Mesothelial cell of epicardium (in vitro differentiated cells): ENCODE measurements at regions not wholly inside any gene's neighbourhood (a gene's known extent, or its start where the extent isn't known, plus 50 kb on each side); places are given as distances from the start of the nearest gene placed in this dataset.

ENCODE experiments used
- DNase-seq, 2 experiments: peaks; one replicate each; pipeline ENCODE4 v3.0.0; 2021; ENCODE audit warnings: low spot score in 2 of 2; ENCODE audit not compliant: unreplicated experiment in 2 of 2
- H3K27ac Mint-ChIP-seq: 2 replicates; pipeline ENCODE4 v1.8.0; 2021; ENCODE audit warnings: mixed read lengths
- H3K27me3 Mint-ChIP-seq: 2 replicates; pipeline ENCODE4 v1.8.0; 2021; ENCODE audit warnings: low read depth, mixed read lengths
- H3K36me3 Mint-ChIP-seq: 2 replicates; pipeline ENCODE4 v1.8.0; 2021; ENCODE audit warnings: mixed read lengths
- H3K4me1 Mint-ChIP-seq: 2 replicates; pipeline ENCODE4 v1.8.0; 2021; ENCODE audit warnings: mixed read lengths
- H3K4me3 Mint-ChIP-seq: 2 replicates; pipeline ENCODE4 v1.8.0; 2021; ENCODE audit warnings: mild to moderate bottlenecking, moderate library complexity, mixed read lengths
- H3K9me3 Mint-ChIP-seq: 2 replicates; pipeline ENCODE4 v1.8.0; 2021; ENCODE audit warnings: mixed read lengths
- TF ChIP-seq, protein P1 (sequence below): fragments of 200-600 bp; sonication (generic); IDR thresholded peaks from one replicate; pipeline ENCODE4 v1.5.0; 2021; ENCODE audit warnings: antibody characterized with exemption; ENCODE audit not compliant: unreplicated experiment

GRCh38 chr20:60242836-60243505 lies 284.7 kb downstream of the CDH26 start:
- no peaks in the 10 kb centered on the region for H3K9me3 Mint-ChIP-seq
- no peaks in the 10 kb centered on the region for H3K4me1 Mint-ChIP-seq
- TF ChIP-seq, protein P1, sequence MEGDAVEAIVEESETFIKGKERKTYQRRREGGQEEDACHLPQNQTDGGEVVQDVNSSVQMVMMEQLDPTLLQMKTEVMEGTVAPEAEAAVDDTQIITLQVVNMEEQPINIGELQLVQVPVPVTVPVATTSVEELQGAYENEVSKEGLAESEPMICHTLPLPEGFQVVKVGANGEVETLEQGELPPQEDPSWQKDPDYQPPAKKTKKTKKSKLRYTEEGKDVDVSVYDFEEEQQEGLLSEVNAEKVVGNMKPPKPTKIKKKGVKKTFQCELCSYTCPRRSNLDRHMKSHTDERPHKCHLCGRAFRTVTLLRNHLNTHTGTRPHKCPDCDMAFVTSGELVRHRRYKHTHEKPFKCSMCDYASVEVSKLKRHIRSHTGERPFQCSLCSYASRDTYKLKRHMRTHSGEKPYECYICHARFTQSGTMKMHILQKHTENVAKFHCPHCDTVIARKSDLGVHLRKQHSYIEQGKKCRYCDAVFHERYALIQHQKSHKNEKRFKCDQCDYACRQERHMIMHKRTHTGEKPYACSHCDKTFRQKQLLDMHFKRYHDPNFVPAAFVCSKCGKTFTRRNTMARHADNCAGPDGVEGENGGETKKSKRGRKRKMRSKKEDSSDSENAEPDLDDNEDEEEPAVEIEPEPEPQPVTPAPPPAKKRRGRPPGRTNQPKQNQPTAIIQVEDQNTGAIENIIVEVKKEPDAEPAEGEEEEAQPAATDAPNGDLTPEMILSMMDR: no peak
- no peak overlapping the region for H3K27ac Mint-ChIP-seq
- H3K4me3 Mint-ChIP-seq: no peak overlapping the region
- DNase-seq: no peak
- peaks cover 59% of the 10 kb centered on the region for H3K27me3 Mint-ChIP-seq
- H3K36me3 Mint-ChIP-seq: no peaks in the 10 kb centered on the region

GRCh38 chr20:60244373-60245146 lies 286.3 kb downstream of the CDH26 start:
- peaks cover 59% of the 10 kb centered on the region for H3K27me3 Mint-ChIP-seq
- no peaks in the 10 kb centered on the region for H3K36me3 Mint-ChIP-seq
- no peaks in the 10 kb centered on the region for H3K4me1 Mint-ChIP-seq
- no peaks in the 10 kb centered on the region for H3K9me3 Mint-ChIP-seq
- no peak for DNase-seq
- no peak overlapping the region for H3K27ac Mint-ChIP-seq
- TF ChIP-seq, protein P1: no peak
- no peak overlapping the region for H3K4me3 Mint-ChIP-seq

DNA sequence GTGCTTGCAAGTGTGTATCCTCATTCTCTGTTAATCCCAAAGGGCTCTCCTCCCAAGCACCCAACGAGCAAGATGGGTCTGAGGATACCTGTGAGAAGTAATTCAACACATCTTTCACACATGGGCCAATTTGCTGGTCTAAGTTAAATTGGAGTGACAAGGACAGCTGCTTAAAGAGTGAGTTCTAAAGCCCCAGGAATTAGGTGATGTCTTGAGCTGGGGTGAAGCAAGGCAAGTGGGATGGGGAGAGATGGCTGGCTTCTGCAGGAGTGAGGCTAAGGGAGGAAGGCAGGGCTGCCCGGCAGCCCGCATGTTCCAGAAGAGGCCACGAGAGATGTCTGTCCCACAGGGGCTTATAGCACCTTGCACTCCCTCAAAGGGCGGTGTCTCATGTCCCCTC lies 288.5 kb downstream of the CDH26 start:
- TF ChIP-seq, protein P1: no peak
- no peaks in the 10 kb centered on the region for H3K4me1 Mint-ChIP-seq
- H3K27me3 Mint-ChIP-seq: peaks cover 54% of the 10 kb centered on the region
- DNase-seq: no peak
- no peak overlapping the region for H3K4me3 Mint-ChIP-seq
- H3K27ac Mint-ChIP-seq: no peak overlapping the region
- no peaks in the 10 kb centered on the region for H3K9me3 Mint-ChIP-seq
- H3K36me3 Mint-ChIP-seq: no peaks in the 10 kb centered on the region

DNA sequence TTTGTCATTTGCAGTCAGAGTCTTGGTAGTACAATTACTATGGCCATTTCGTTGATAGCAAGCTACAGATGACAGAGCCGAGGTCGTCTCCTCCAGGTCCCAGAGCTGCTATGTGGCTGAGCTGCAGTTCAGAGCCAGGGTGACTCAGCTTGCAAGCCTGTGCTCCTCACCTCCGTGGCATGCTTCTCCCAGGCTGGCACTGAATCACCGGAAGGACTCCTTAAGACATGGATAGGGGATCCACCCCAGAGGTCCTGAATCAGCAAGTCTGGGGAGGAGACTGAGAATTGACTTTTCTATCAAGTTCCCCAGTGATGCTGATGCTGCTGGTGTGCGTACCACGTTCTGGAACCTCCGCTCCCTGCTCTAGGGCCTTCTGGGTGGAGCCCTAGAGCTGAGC lies 291.2 kb downstream of the CDH26 start:
- Mint-ChIP-seq H3K27me3 (peaks cover 48% of the 10 kb centered on the region), H3K4me3 (no peak overlapping the region), H3K27ac (no peak overlapping the region), H3K9me3 (no peaks in the 10 kb centered on the region), H3K4me1 (no peaks in the 10 kb centered on the region), H3K36me3 (no peaks in the 10 kb centered on the region)
- TF ChIP-seq, protein P1: no peak
- no peak for DNase-seq

DNA sequence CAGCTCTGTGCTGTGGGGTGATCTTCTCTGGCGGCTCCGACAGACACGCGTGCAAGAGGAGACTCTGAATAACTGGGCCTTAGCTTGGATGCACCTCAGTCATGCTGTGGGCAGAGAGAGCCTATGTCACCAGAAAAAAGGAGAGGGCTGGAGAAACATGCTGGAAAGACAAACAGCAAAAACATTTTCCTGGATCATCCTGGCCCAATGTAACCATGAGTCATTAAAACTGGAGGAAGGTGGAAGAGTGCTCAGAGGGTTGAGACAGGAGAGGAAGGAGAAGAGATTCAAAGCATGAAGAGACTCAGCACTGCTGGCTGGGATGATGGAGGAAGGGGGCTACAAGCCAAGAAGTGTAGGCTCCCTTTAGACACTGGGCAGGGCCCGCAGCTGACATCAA lies 292.0 kb downstream of the CDH26 start:
- TF ChIP-seq, protein P1: no peak
- H3K36me3 Mint-ChIP-seq: no peaks in the 10 kb centered on the region
- H3K27ac Mint-ChIP-seq: no peak overlapping the region
- H3K27me3 Mint-ChIP-seq: peaks cover 49% of the 10 kb centered on the region
- no peak for DNase-seq
- H3K9me3 Mint-ChIP-seq: no peaks in the 10 kb centered on the region
- no peaks in the 10 kb centered on the region for H3K4me1 Mint-ChIP-seq
- no peak overlapping the region for H3K4me3 Mint-ChIP-seq
